ENCODE measurements at regions not wholly inside any gene's neighbourhood (a gene's known extent, or its start where the extent isn't known, plus 50 kb on each side); places are given as distances from the start of the nearest gene placed in this dataset.
"Not testable (repeated sequence)": the region's sequence is repeated elsewhere in the genome, so short reads cannot be mapped to it uniquely, and the experiment has no call there.

- H3K27ac Mint-ChIP-seq; intact Hi-C loops (cut with micrococcal nuclease); H3K36me3 Mint-ChIP-seq; POLR2A ChIA-PET; H3K9me3 Mint-ChIP-seq; H3K4me3 Mint-ChIP-seq; CTCF ChIA-PET; H3K4me1 Mint-ChIP-seq (ENCODE audit: low read depth); H3K27me3 Mint-ChIP-seq: not testable (repeated sequence)
- DNase-seq, result peak; percentile 15
Observed at GRCh38 chr1:120525386-120525785, 110.6 kb downstream of the NBPF8 start.

- H3K9me3 Mint-ChIP-seq; CTCF ChIA-PET; H3K27ac Mint-ChIP-seq; POLR2A ChIA-PET; H3K27me3 Mint-ChIP-seq; H3K4me3 Mint-ChIP-seq; intact Hi-C loops (cut with micrococcal nuclease); H3K36me3 Mint-ChIP-seq: not testable (repeated sequence)
- peaks cover 15% of the 10 kb centered on the region for H3K4me1 Mint-ChIP-seq (ENCODE audit: low read depth)
- DNase-seq, result peak; percentile 9
Observed at GRCh38 chr1:120529475-120530089, 114.7 kb downstream of the NBPF8 start.

- DNase-seq; H3K27me3 Mint-ChIP-seq; POLR2A ChIA-PET; H3K9me3 Mint-ChIP-seq; H3K27ac Mint-ChIP-seq; H3K36me3 Mint-ChIP-seq; H3K4me3 Mint-ChIP-seq; intact Hi-C loops (cut with micrococcal nuclease); CTCF ChIA-PET: not testable (repeated sequence)
- H3K4me1 Mint-ChIP-seq (ENCODE audit: low read depth), result peaks cover 15% of the 10 kb centered on the region
Observed at GRCh38 chr1:120531455-120531854, 116.6 kb downstream of the NBPF8 start.

GRCh38 chr1:120534361-120535047 is 119.7 kb downstream of the NBPF8 start:
- H3K36me3 Mint-ChIP-seq; POLR2A ChIA-PET; CTCF ChIA-PET; H3K27me3 Mint-ChIP-seq; DNase-seq; intact Hi-C loops (cut with micrococcal nuclease); H3K9me3 Mint-ChIP-seq: not testable (repeated sequence)
- Mint-ChIP-seq H3K4me1 (ENCODE audit: low read depth) (peaks cover 15% of the 10 kb centered on the region), H3K27ac (peak overlapping the region; percentile 72), H3K4me3 (peak overlapping the region; percentile 47)

GRCh38 chr1:120535052-120535451 is 120.2 kb downstream of the NBPF8 start:
- H3K36me3 Mint-ChIP-seq; DNase-seq; CTCF ChIA-PET; H3K27me3 Mint-ChIP-seq; H3K9me3 Mint-ChIP-seq; intact Hi-C loops (cut with micrococcal nuclease); POLR2A ChIA-PET: not testable (repeated sequence)
- H3K27ac Mint-ChIP-seq, result peak overlapping the region; percentile 72
- H3K4me3 Mint-ChIP-seq, result peak overlapping the region; percentile 47
- peaks cover 15% of the 10 kb centered on the region for H3K4me1 Mint-ChIP-seq (ENCODE audit: low read depth)

GRCh38 chr1:120541394-120541793 is 126.6 kb downstream of the NBPF8 start:
- H3K4me1 Mint-ChIP-seq (ENCODE audit: low read depth); DNase-seq; intact Hi-C loops (cut with micrococcal nuclease); POLR2A ChIA-PET; H3K36me3 Mint-ChIP-seq; CTCF ChIA-PET; H3K9me3 Mint-ChIP-seq; H3K27me3 Mint-ChIP-seq; H3K27ac Mint-ChIP-seq; H3K4me3 Mint-ChIP-seq: not testable (repeated sequence)

GRCh38 chr1:120542365-120542764 is 127.5 kb downstream of the NBPF8 start:
- H3K4me1 Mint-ChIP-seq (ENCODE audit: low read depth); H3K9me3 Mint-ChIP-seq; intact Hi-C loops (cut with micrococcal nuclease); CTCF ChIA-PET; H3K27me3 Mint-ChIP-seq; H3K36me3 Mint-ChIP-seq; H3K4me3 Mint-ChIP-seq; H3K27ac Mint-ChIP-seq; POLR2A ChIA-PET; DNase-seq: not testable (repeated sequence)

GRCh38 chr1:120542940-120543339 is 128.1 kb downstream of the NBPF8 start:
- H3K27me3 Mint-ChIP-seq; DNase-seq; H3K4me3 Mint-ChIP-seq; H3K4me1 Mint-ChIP-seq (ENCODE audit: low read depth); POLR2A ChIA-PET; intact Hi-C loops (cut with micrococcal nuclease); H3K36me3 Mint-ChIP-seq; H3K9me3 Mint-ChIP-seq; CTCF ChIA-PET; H3K27ac Mint-ChIP-seq: not testable (repeated sequence)

- H3K4me1 Mint-ChIP-seq (ENCODE audit: low read depth); H3K27ac Mint-ChIP-seq; intact Hi-C loops (cut with micrococcal nuclease); H3K9me3 Mint-ChIP-seq; H3K27me3 Mint-ChIP-seq; POLR2A ChIA-PET; CTCF ChIA-PET; H3K36me3 Mint-ChIP-seq; H3K4me3 Mint-ChIP-seq: not testable (repeated sequence)
- DNase-seq, result peak; percentile 83
Observed at GRCh38 chr1:120544434-120544833, 129.6 kb downstream of the NBPF8 start.

- intact Hi-C loops (cut with micrococcal nuclease); CTCF ChIA-PET; H3K27ac Mint-ChIP-seq; H3K36me3 Mint-ChIP-seq; H3K27me3 Mint-ChIP-seq; DNase-seq; H3K4me3 Mint-ChIP-seq; H3K4me1 Mint-ChIP-seq (ENCODE audit: low read depth); H3K9me3 Mint-ChIP-seq; POLR2A ChIA-PET: not testable (repeated sequence)
Observed at GRCh38 chr1:120550335-120550734, 135.5 kb downstream of the NBPF8 start.

- H3K4me1 Mint-ChIP-seq (ENCODE audit: low read depth); DNase-seq; H3K27ac Mint-ChIP-seq; H3K9me3 Mint-ChIP-seq; CTCF ChIA-PET; POLR2A ChIA-PET; intact Hi-C loops (cut with micrococcal nuclease); H3K4me3 Mint-ChIP-seq; H3K36me3 Mint-ChIP-seq; H3K27me3 Mint-ChIP-seq: not testable (repeated sequence)
Observed at GRCh38 chr1:120552190-120552589, 137.4 kb downstream of the NBPF8 start.

- intact Hi-C loops (cut with micrococcal nuclease); H3K27me3 Mint-ChIP-seq; H3K27ac Mint-ChIP-seq; DNase-seq; POLR2A ChIA-PET; CTCF ChIA-PET; H3K36me3 Mint-ChIP-seq; H3K4me1 Mint-ChIP-seq (ENCODE audit: low read depth); H3K9me3 Mint-ChIP-seq: not testable (repeated sequence)
- peak overlapping the region; percentile 64 for H3K4me3 Mint-ChIP-seq
Observed at GRCh38 chr1:120557605-120558302, 142.9 kb downstream of the NBPF8 start.

Measured in activated CD4-positive, alpha-beta memory T cell treated with anti-CD3 and anti-CD28 coated beads for 36 hours (primary cell).